K562 (cell line): ENCODE measurements at regions not wholly inside any gene's neighbourhood (a gene's known extent, or its start where the extent isn't known, plus 50 kb on each side); places are given as distances from the start of the nearest gene placed in this dataset.

Experiments used
- ATAC-seq: fragments of 200-7000 bp; cut with Tn5 transposase; 3 replicates; pipeline ENCODE4 v1.9.1; 2020; ENCODE audit warnings: moderate library complexity
- BruUV-seq: library from RNA; stranded (reverse); fragments of 400-500 nt; replicated peaks from 2 replicates; lab custom pipeline; 2021; lab: Mats Ljungman, UMichigan
- CTCF ChIA-PET: fragments of 300-600 bp; formaldehyde crosslinking; extraction: SDS; loops from one replicate; lab custom pipeline; 2021; ENCODE audit warnings: low intra/inter-chr PET ratio; lab: Yijun Ruan, JAX
- POLR2A ChIA-PET: fragments of 300-600, 350-650 bp; sonication (Branson Sonifier 250); formaldehyde crosslinking; extraction: SDS; loops from one replicate; lab custom pipeline; 2021; ENCODE audit warnings: antibody characterized with exemption, inconsistent platforms; lab: Yijun Ruan, JAX
- DNase-seq, 4 experiments: peaks; one replicate each; pipeline versions ENCODE4 v3.0.0 to v3.0.0-alpha.2; 2011 to 2018; ENCODE audit warnings: low spot score in 3 of 4, mixed read lengths in 3 of 4; ENCODE audit errors: extremely low read depth in 1 of 4
- FAIRE-seq: peaks from 2 replicates; lab custom pipeline; 2011; peaks lifted over from hg19 to GRCh38; lab: Jason Lieb, UNC
- H2AFZ ChIP-seq: 2 replicates; pipeline ENCODE4 v1.6.0; 2011; ENCODE audit warnings: low read depth, low read length, control low read depth, inconsistent platforms
- H3K27ac ChIP-seq: fragments of 200-600 bp; 3 replicates; pipeline ENCODE4 v1.8.0; 2011; ENCODE audit warnings: low read depth, mild to moderate bottlenecking, control low read depth, inconsistent platforms, low read length, moderate library complexity, mixed read lengths; ENCODE audit errors: extremely low read depth
- H3K27me3 ChIP-seq, 2 experiments: fragments of 300-600 bp in 1 of 2; 2 replicates in 1 of 2; 3 replicates in 1 of 2; pipeline versions ENCODE4 v1.6.0 to v1.8.0; 2011; ENCODE audit warnings: inconsistent platforms in 2 of 2, low read length in 2 of 2, mild to moderate bottlenecking in 1 of 2, mixed read lengths in 1 of 2, moderate library complexity in 1 of 2; ENCODE audit not compliant: control insufficient read depth in 2 of 2, insufficient read depth in 2 of 2
- H3K36me3 ChIP-seq: fragments of 300-600 bp; 3 replicates; pipeline ENCODE4 v1.8.0; 2011; ENCODE audit warnings: mild to moderate bottlenecking, low read length, inconsistent platforms; ENCODE audit not compliant: control insufficient read depth, insufficient read depth
- H3K4me1 ChIP-seq, 2 experiments: fragments of 200-600 bp in 1 of 2; replicated peaks in 1 of 2; 2 replicates in 1 of 2; 3 replicates in 1 of 2; pipeline versions ENCODE4 v1.5.1 to v1.8.0; 2011; ENCODE audit warnings: inconsistent platforms in 2 of 2, low read length in 2 of 2, mild to moderate bottlenecking in 1 of 2, mixed read lengths in 1 of 2, moderate library complexity in 1 of 2; ENCODE audit not compliant: control insufficient read depth in 2 of 2, insufficient read depth in 2 of 2
- H3K4me2 ChIP-seq: 2 replicates; pipeline ENCODE4 v1.6.1; 2011; ENCODE audit warnings: low read length, control low read depth, inconsistent platforms, mixed read lengths; ENCODE audit not compliant: insufficient read depth
- H3K4me3 ChIP-seq: fragments of 200-600 bp; sonication (generic), shearing (Covaris generic); 2 replicates; pipeline ENCODE4 v1.5.1; 2016; ENCODE audit warnings: control low read depth, inconsistent platforms
- H3K79me2 ChIP-seq: fragments of 200-600 bp; 3 replicates; pipeline ENCODE4 v1.8.0; 2011; ENCODE audit warnings: low read length, inconsistent platforms; ENCODE audit not compliant: control insufficient read depth, insufficient read depth
- H3K9ac ChIP-seq, 2 experiments: 2 replicates each; pipeline versions ENCODE4 v1.6.0 to v1.6.1; 2011; ENCODE audit warnings: low read depth in 2 of 2, low read length in 2 of 2, control low read depth in 1 of 2, inconsistent platforms in 1 of 2, mild to moderate bottlenecking in 1 of 2, mixed read lengths in 1 of 2; ENCODE audit not compliant: insufficient read depth in 1 of 2
- H3K9me1 ChIP-seq: one replicate; pipeline ENCODE4 v1.6.0; 2011; ENCODE audit warnings: inconsistent platforms, mild to moderate bottlenecking, low read length, moderate library complexity; ENCODE audit not compliant: control insufficient read depth, insufficient read depth
- H3K9me3 ChIP-seq: replicated peaks from 2 replicates; pipeline ENCODE4 v1.5.1; 2011; ENCODE audit warnings: low read depth, low read length, inconsistent platforms; ENCODE audit not compliant: control insufficient read depth, insufficient read depth
- H4K20me1 ChIP-seq: replicated peaks from 2 replicates; pipeline ENCODE4 v1.6.1; 2011; ENCODE audit warnings: low read length, inconsistent platforms, mixed read lengths; ENCODE audit not compliant: control insufficient read depth, insufficient read depth
- CHAMP1 ChIP-seq: fragments of 450-650 bp; IDR thresholded peaks from 2 replicates; pipeline ENCODE4 v1.6.1; 2016; ENCODE audit warnings: mild to moderate bottlenecking
- NUFIP1 ChIP-seq: fragments of 450-650 bp; IDR thresholded peaks from 2 replicates; pipeline ENCODE4 v1.6.1; 2018; ENCODE audit not compliant: partially characterized antibody
- RAD21 ChIP-seq, 2 experiments: fragments of 250-450 bp in 1 of 2; fragments of 450-650 bp in 1 of 2; sonication (Bioruptor Pico) in 1 of 2; formaldehyde crosslinking in 1 of 2; IDR thresholded peaks in 1 of 2; conservative IDR thresholded peaks in 1 of 2; 2 replicates each; pipeline versions ENCODE4 v1.4.0 to v1.8.0; 2020 to 2022; ENCODE audit warnings: mild to moderate bottlenecking in 2 of 2, moderate library complexity in 1 of 2
- ZNF76 ChIP-seq: fragments of 250-450 bp; sonication (Bioruptor Pico); IDR thresholded peaks from 2 replicates; pipeline ENCODE4 v1.4.0; 2020; ENCODE audit warnings: mild to moderate bottlenecking, moderate library complexity, borderline replicate concordance
- in situ Hi-C: fragments of 300-500 bp; cut with MboI; formaldehyde crosslinking; loops from 4 replicates; pipeline ENCODE4 v1.15.0; 2018; ENCODE audit warnings: inconsistent platforms, mixed read lengths
- intact Hi-C: fragments of 100-400 bp; cut with micrococcal nuclease; formaldehyde crosslinking; loops from 2 replicates; pipeline ENCODE4 v1.14.2; 2022
- TF ChIP-seq, protein P1 (sequence below): fragments of 450-650 bp; IDR thresholded peaks from 2 replicates; pipeline ENCODE4 v1.6.1; 2018; ENCODE audit warnings: mild to moderate bottlenecking, low read depth; ENCODE audit not compliant: partially characterized antibody
- TF ChIP-seq, protein P2 (sequence below), 2 experiments: fragments of 450-650 bp; IDR thresholded peaks; 2 replicates each; pipeline ENCODE4 v1.6.1; 2016; ENCODE audit warnings: mild to moderate bottlenecking in 2 of 2, borderline replicate concordance in 1 of 2, low read depth in 1 of 2, moderate library complexity in 1 of 2
- TF ChIP-seq, protein P3 (sequence below): fragments of 200-400 bp; formaldehyde crosslinking; IDR thresholded peaks from 2 replicates; pipeline ENCODE4 v1.6.1; 2017; ENCODE audit warnings: mild to moderate bottlenecking, low read depth, low read length, moderate library complexity

DNA sequence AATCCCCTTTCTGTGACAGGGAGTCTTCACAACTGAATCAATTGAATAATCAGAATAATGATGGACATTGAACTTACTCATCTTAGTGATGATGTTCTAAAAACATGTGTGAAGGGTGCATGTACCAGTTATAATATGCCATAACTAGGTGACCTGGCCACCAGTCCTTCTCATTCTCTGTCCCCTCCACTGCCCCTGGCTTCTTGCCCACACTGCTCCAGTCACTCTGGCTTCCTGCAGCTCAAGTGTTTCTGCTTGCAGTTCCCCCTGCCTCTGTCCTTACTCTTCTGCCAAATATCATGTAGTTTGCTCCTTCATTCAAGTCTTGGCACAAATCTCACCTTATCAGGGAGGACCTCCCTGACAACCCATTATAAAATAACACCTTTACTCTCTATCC, 168.1 kb upstream of the SLC7A11 start:
- ChIA-PET CTCF (no interaction called here), POLR2A (interaction anchor here (1.0 to 1.4 kb wide), 2 partner anchors 10 to 168 kb away, joined by 3 to 4 read pairs; partner anchors contain the start of gene SLC7A11)
- H3K4me2 ChIP-seq: no peak overlapping the region
- 0 out of 5 replicates have a peak, but pooled peaks cover 0 to 13% of the 10 kb centered on the region in 2 experiments for H3K4me1 ChIP-seq
- no TSS peak for BruUV-seq
- no peak for FAIRE-seq
- intact Hi-C loops (no loop called here), in situ Hi-C loops (no loop called here)
- H3K9me1 ChIP-seq: no peaks in the 10 kb centered on the region
- no peaks in the 10 kb centered on the region for H3K27me3 ChIP-seq
- peak overlapping the region; percentile 40; the same call in 1 of the 2 replicates for H2AFZ ChIP-seq
- no peaks in the 10 kb centered on the region for H3K36me3 ChIP-seq
- no peaks in the 10 kb centered on the region for H4K20me1 ChIP-seq
- no peak for ATAC-seq
- H3K4me3 ChIP-seq: no peak overlapping the region
- no peak for DNase-seq
- H3K27ac ChIP-seq: no peak overlapping the region
- no peaks in the 10 kb centered on the region for H3K9me3 ChIP-seq
- no peaks in the 10 kb centered on the region for H3K79me2 ChIP-seq
- no peak overlapping the region for H3K9ac ChIP-seq
- TF ChIP-seq, protein P1, sequence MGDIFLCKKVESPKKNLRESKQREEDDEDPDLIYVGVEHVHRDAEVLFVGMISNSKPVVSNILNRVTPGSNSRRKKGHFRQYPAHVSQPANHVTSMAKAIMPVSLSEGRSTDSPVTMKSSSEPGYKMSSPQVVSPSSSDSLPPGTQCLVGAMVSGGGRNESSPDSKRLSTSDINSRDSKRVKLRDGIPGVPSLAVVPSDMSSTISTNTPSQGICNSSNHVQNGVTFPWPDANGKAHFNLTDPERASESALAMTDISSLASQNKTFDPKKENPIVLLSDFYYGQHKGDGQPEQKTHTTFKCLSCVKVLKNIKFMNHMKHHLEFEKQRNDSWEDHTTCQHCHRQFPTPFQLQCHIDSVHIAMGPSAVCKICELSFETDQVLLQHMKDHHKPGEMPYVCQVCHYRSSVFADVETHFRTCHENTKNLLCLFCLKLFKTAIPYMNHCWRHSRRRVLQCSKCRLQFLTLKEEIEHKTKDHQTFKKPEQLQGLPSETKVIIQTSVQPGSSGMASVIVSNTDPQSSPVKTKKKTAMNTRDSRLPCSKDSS: no peak
- no peak for TF ChIP-seq ZNF76
- no peak for TF ChIP-seq NUFIP1
- no peak for TF ChIP-seq CHAMP1
- TF ChIP-seq RAD21 (CRISPR knock-in tag; conservative IDR thresholded peaks at IDR 0.05 in 1 of 2, IDR thresholded peaks at IDR 0.05 in 1 of 2): no peak
- TF ChIP-seq, protein P2, sequence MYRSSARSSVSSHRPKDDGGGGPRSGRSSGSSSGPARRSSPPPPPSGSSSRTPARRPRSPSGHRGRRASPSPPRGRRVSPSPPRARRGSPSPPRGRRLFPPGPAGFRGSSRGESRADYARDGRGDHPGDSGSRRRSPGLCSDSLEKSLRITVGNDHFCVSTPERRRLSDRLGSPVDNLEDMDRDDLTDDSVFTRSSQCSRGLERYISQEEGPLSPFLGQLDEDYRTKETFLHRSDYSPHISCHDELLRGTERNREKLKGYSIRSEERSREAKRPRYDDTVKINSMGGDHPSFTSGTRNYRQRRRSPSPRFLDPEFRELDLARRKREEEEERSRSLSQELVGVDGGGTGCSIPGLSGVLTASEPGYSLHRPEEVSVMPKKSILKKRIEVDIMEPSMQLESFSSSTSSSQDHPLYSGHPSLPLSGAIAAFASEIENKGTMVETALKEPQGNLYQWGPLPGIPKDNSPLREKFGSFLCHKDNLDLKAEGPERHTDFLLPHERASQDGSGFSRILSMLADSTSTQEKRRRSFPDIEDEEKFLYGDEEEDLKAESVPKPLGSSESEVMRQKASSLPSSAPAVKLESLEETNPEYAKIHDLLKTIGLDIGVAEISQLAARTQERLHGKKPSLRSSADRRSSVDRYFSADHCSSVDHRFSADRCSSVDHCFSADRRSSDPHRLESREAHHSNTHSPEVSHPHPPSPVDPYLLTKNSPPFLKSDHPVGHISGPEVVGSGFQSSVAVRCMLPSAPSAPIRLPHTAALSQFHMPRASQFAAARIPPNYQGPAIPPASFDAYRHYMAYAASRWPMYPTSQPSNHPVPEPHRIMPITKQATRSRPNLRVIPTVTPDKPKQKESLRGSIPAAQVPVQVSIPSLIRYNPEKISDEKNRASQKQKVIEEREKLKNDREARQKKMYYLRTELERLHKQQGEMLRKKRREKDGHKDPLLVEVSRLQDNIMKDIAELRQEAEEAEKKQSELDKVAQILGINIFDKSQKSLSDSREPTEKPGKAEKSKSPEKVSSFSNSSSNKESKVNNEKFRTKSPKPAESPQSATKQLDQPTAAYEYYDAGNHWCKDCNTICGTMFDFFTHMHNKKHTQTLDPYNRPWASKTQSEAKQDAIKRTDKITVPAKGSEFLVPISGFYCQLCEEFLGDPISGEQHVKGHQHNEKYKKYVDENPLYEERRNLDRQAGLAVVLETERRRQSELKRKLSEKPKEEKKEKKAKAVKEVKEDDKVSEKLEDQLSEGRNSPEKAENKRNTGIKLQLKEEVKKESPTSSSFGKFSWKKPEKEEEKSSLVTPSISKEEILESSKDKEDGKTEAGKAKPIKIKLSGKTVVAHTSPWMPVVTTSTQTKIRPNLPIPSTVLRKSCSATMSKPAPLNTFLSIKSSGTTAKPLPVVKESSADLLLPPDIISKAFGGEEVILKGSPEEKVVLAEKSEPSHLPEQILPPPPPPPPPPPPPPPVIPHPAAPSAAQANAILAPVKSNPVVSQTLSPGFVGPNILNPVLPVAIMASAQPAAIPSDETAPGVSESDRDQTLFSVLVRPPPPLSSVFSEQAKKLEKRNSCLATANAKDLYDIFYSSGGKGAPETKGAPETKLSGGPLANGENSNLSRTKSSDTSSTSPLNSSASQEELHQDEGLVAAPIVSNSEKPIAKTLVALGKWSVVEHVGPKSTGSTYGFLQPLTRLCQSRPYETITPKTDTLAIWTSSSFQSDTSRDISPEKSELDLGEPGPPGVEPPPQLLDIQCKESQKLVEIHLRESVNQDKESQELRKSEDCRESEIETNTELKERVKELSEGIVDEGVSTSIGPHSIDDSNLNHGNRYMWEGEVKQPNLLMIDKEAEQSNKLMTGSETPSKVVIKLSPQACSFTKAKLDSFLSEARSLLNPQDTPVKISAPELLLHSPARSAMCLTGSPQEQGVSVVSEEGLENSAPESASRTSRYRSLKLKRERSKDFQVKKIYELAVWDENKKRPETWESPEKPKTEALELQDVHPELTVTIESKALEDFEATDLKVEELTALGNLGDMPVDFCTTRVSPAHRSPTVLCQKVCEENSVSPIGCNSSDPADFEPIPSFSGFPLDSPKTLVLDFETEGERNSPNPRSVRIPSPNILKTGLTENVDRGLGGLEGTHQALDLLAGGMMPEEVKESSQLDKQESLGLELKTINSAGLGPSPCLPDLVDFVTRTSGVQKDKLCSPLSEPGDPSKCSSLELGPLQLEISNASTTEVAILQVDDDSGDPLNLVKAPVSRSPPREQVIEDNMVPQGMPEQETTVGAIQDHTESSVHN (IDR thresholded peaks at IDR 0.05; ENCODE audit: borderline replicate concordance in 1 of 2, low read depth in 1 of 2): no peak
- TF ChIP-seq, protein P3, sequence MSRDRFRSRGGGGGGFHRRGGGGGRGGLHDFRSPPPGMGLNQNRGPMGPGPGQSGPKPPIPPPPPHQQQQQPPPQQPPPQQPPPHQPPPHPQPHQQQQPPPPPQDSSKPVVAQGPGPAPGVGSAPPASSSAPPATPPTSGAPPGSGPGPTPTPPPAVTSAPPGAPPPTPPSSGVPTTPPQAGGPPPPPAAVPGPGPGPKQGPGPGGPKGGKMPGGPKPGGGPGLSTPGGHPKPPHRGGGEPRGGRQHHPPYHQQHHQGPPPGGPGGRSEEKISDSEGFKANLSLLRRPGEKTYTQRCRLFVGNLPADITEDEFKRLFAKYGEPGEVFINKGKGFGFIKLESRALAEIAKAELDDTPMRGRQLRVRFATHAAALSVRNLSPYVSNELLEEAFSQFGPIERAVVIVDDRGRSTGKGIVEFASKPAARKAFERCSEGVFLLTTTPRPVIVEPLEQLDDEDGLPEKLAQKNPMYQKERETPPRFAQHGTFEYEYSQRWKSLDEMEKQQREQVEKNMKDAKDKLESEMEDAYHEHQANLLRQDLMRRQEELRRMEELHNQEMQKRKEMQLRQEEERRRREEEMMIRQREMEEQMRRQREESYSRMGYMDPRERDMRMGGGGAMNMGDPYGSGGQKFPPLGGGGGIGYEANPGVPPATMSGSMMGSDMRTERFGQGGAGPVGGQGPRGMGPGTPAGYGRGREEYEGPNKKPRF: no peak
